MM.1S (cell line): ENCODE measurements at regions not wholly inside any gene's neighbourhood (a gene's known extent, or its start where the extent isn't known, plus 50 kb on each side); places are given as distances from the start of the nearest gene placed in this dataset.

Experiments used
- CTCF ChIP-seq: fragments of 300-600 bp; sonication (generic); IDR thresholded peaks from 2 replicates; pipeline ENCODE4 v1.5.1; 2016; ENCODE audit warnings: antibody characterized with exemption, low read length, mixed read lengths
- EZH2 ChIP-seq: fragments of 300-600 bp; sonication (generic); optimal IDR thresholded peaks from 2 replicates; pipeline ENCODE3; 2017; ENCODE audit warnings: low read depth, mild to moderate bottlenecking, antibody characterized with exemption, low read length, mixed read lengths
- EZH2phosphoT487 ChIP-seq: fragments of 300-600 bp; sonication (generic); IDR thresholded peaks from 2 replicates; pipeline ENCODE4 v1.6.1; 2018; ENCODE audit warnings: antibody characterized with exemption, low read length

GRCh38 chr6:26165261-26165790 is 78.1 kb downstream of the HFE start:
- TF ChIP-seq CTCF (no peak), EZH2phosphoT487 (no peak), EZH2 (no peak)
